ENCODE measurements at regions not wholly inside any gene's neighbourhood (a gene's known extent, or its start where the extent isn't known, plus 50 kb on each side); places are given as distances from the start of the nearest gene placed in this dataset.

GRCh38 chr4:155514628-155515027, 137.9 kb upstream of the MAP9 start:
- no peak for ATAC-seq
- no peak for DNase-seq

GRCh38 chr4:155512817-155513216, 136.1 kb upstream of the MAP9 start:
- no peak for DNase-seq
- no peak for ATAC-seq

- DNase-seq (no peak), ATAC-seq (no peak)
Observed at GRCh38 chr4:155512046-155512445, 135.3 kb upstream of the MAP9 start.

GRCh38 chr4:155510771-155511170, 134.0 kb upstream of the MAP9 start:
- DNase-seq: no peak
- ATAC-seq: no peak

- DNase-seq: no peak
- no peak for ATAC-seq
Observed at GRCh38 chr4:155509555-155509954, 132.8 kb upstream of the MAP9 start.

GRCh38 chr4:155506745-155507144, 130.0 kb upstream of the MAP9 start:
- DNase-seq (no peak), ATAC-seq (no peak)

GRCh38 chr4:155505321-155505720, 128.6 kb upstream of the MAP9 start:
- no peak for ATAC-seq
- DNase-seq: no peak

- no peak for ATAC-seq
- DNase-seq: no peak
Observed at GRCh38 chr4:155497306-155497705, 120.5 kb upstream of the MAP9 start.

- no peak for DNase-seq
- ATAC-seq: no peak
Observed at GRCh38 chr4:155496294-155496626, 119.5 kb upstream of the MAP9 start.

GRCh38 chr4:155495572-155496293, 119.0 kb upstream of the MAP9 start:
- no peak for DNase-seq
- ATAC-seq: no peak

- ATAC-seq (no peak), DNase-seq (no peak)
Observed at GRCh38 chr4:155494037-155494718, 117.4 kb upstream of the MAP9 start.

GRCh38 chr4:155491336-155492120, 114.8 kb upstream of the MAP9 start:
- no peak for DNase-seq
- ATAC-seq: no peak

GRCh38 chr4:155489271-155489670, 112.5 kb upstream of the MAP9 start:
- no peak for DNase-seq
- ATAC-seq: no peak

GRCh38 chr4:155488691-155489090, 111.9 kb upstream of the MAP9 start:
- DNase-seq (no peak), ATAC-seq (no peak)

GRCh38 chr4:155487210-155487609, 110.4 kb upstream of the MAP9 start:
- DNase-seq (no peak), ATAC-seq (peak; percentile 59)

- ATAC-seq (no peak), DNase-seq (no peak)
Observed at GRCh38 chr4:155481150-155481549, 104.4 kb upstream of the MAP9 start.

GRCh38 chr4:155479835-155480234, 103.1 kb upstream of the MAP9 start:
- no peak for ATAC-seq
- no peak for DNase-seq

- no peak for DNase-seq
- no peak for ATAC-seq
Observed at GRCh38 chr4:155478336-155478835, 101.6 kb upstream of the MAP9 start.

- ATAC-seq (no peak), DNase-seq (no peak)
Observed at GRCh38 chr4:155474758-155475157, 98.0 kb upstream of the MAP9 start.

GRCh38 chr4:155473420-155474095, 96.8 kb upstream of the MAP9 start:
- ATAC-seq (no peak), DNase-seq (no peak)

- DNase-seq (no peak), ATAC-seq (no peak)
Observed at GRCh38 chr4:155468282-155468681, 91.5 kb upstream of the MAP9 start.

- no peak for DNase-seq
- ATAC-seq: no peak
Observed at GRCh38 chr4:155450676-155451075, 73.9 kb upstream of the MAP9 start.

- no peak for ATAC-seq
- DNase-seq: no peak
Observed at GRCh38 chr4:155445306-155445705, 68.5 kb upstream of the MAP9 start.
